BLaER1 treated with 17β-estradiol and CSF1 and Interleukin-3, amounts not matched to agents 10 nM and 100 nM (cell line): ENCODE measurements at regions not wholly inside any gene's neighbourhood (a gene's known extent, or its start where the extent isn't known, plus 50 kb on each side); places are given as distances from the start of the nearest gene placed in this dataset.
"Not testable (repeated sequence)": the region's sequence is repeated elsewhere in the genome, so short reads cannot be mapped to it uniquely, and the experiment has no call there.

ENCODE experiments used
- H3K27ac ChIP-seq, 11 experiments: shearing (Covaris generic); formaldehyde crosslinking; 2 replicates each; pipeline ENCODE4 v1.8.1; 2022
- H3K27me3 ChIP-seq, 11 experiments: shearing (Covaris generic); formaldehyde crosslinking; 2 replicates each; pipeline ENCODE4 v1.8.1; 2022
- H3K36me3 ChIP-seq, 11 experiments: shearing (Covaris generic); formaldehyde crosslinking; 2 replicates each; pipeline ENCODE4 v1.8.1; 2022
- H3K4me1 ChIP-seq, 10 experiments: shearing (Covaris generic); formaldehyde crosslinking; 2 replicates each; pipeline ENCODE4 v1.8.1; 2022
- H3K4me2 ChIP-seq, 11 experiments: shearing (Covaris generic); formaldehyde crosslinking; 2 replicates each; pipeline ENCODE4 v1.8.1; 2022
- H3K4me3 ChIP-seq, 10 experiments: shearing (Covaris generic); formaldehyde crosslinking; 2 replicates each; pipeline ENCODE4 v1.8.1; 2022
- H3K9ac ChIP-seq, 11 experiments: shearing (Covaris generic); formaldehyde crosslinking; 2 replicates each; pipeline ENCODE4 v1.8.1; 2022
- H3K9me3 ChIP-seq, 11 experiments: shearing (Covaris generic); formaldehyde crosslinking; replicated peaks in 1 of 11; 2 replicates each; pipeline ENCODE4 v1.8.1; 2022
- H4K20me1 ChIP-seq, 11 experiments: shearing (Covaris generic); formaldehyde crosslinking; 2 replicates each; pipeline ENCODE4 v1.8.1; 2022
- Cebpa-rat ChIP-seq, 11 experiments: shearing (Covaris generic); IDR thresholded peaks; 2 replicates each; pipeline ENCODE4 v1.8.1; 2022

- H3K4me1 ChIP-seq: peaks cover 15 to 31% (median 25%) of the 10 kb centered on the region in 10 experiments
- no peak overlapping the region for H3K9ac ChIP-seq
- H3K9me3 ChIP-seq: peaks cover 0 to 21% (median 8%) of the 10 kb centered on the region in 11 experiments; a peak in 10 of 22 replicates
- peaks cover 4 to 16% (median 14%) of the 10 kb centered on the region in 11 experiments; a peak in 17 of 22 replicates for H3K27me3 ChIP-seq
- H3K4me2 ChIP-seq: peak overlapping the region in 2 of 11 experiments; percentile 19 to 38; a peak in 2 of 22 replicates
- TF ChIP-seq Cebpa-rat (IDR thresholded peaks at IDR 0.05): no peak
- no peak overlapping the region for H3K27ac ChIP-seq
- no peak overlapping the region for H3K4me3 ChIP-seq
- H3K36me3 ChIP-seq: no peaks in the 10 kb centered on the region
- no peaks in the 10 kb centered on the region for H4K20me1 ChIP-seq
Observed at GRCh38 chr2:106272216-106272807, 78.2 kb upstream of the UXS1 start.

GRCh38 chr2:106270471-106270891 is 76.4 kb upstream of the UXS1 start:
- H3K4me3 ChIP-seq: peak overlapping the region in 3 of 10 experiments; percentile 32 to 54 (median 34); a peak in 4 of 20 replicates

GRCh38 chr2:106269591-106270291 is 75.6 kb upstream of the UXS1 start:
- TF ChIP-seq Cebpa-rat (IDR thresholded peaks at IDR 0.05): no peak
- Histone ChIP-seq H3K9ac (peak overlapping the region in 4 of 11 experiments; percentile 5 to 51 (median 28); a peak in 5 of 22 replicates), H3K27ac (peak overlapping the region in 3 of 11 experiments; percentile 4 to 44 (median 43); a peak in 4 of 22 replicates), H3K36me3 (no peaks in the 10 kb centered on the region), H3K4me1 (peaks cover 15 to 31% (median 25%) of the 10 kb centered on the region in 10 experiments), H3K4me3 (peak overlapping the region; percentile 28 to 61 (median 40); a peak in 16 of 20 replicates), H3K9me3 (peaks cover 0 to 21% (median 4%) of the 10 kb centered on the region in 11 experiments; a peak in 8 of 22 replicates), H3K27me3 (peaks cover 4 to 16% (median 14%) of the 10 kb centered on the region in 11 experiments; a peak in 17 of 22 replicates), H4K20me1 (no peaks in the 10 kb centered on the region), H3K4me2 (peak overlapping the region; percentile 61 to 91 (median 80))

More at GRCh38 chr2:106270471-106270891, 76.4 kb upstream of the UXS1 start:
- H3K9me3 ChIP-seq: peaks cover 0 to 21% (median 5%) of the 10 kb centered on the region in 11 experiments; a peak in 11 of 22 replicates
- no peaks in the 10 kb centered on the region for H4K20me1 ChIP-seq
- H3K4me2 ChIP-seq: peak overlapping the region in 9 of 11 experiments; percentile 74 to 91 (median 80); a peak in 16 of 22 replicates
- peaks cover 15 to 31% (median 25%) of the 10 kb centered on the region in 10 experiments for H3K4me1 ChIP-seq
- H3K36me3 ChIP-seq: no peaks in the 10 kb centered on the region
- peaks cover 4 to 16% (median 14%) of the 10 kb centered on the region in 11 experiments; a peak in 17 of 22 replicates for H3K27me3 ChIP-seq
- H3K9ac ChIP-seq: no peak overlapping the region
- H3K27ac ChIP-seq: no peak overlapping the region
- TF ChIP-seq Cebpa-rat (IDR thresholded peaks at IDR 0.05): no peak

GRCh38 chr2:106267997-106268396 is 73.9 kb upstream of the UXS1 start:
- no peak for TF ChIP-seq Cebpa-rat (IDR thresholded peaks at IDR 0.05)
- Histone ChIP-seq H3K9ac (no peak overlapping the region), H3K4me1 (peaks cover 15 to 31% (median 25%) of the 10 kb centered on the region in 10 experiments)

GRCh38 chr2:106261871-106262321 is 67.8 kb upstream of the UXS1 start:
- Histone ChIP-seq H3K36me3 (no peaks in the 10 kb centered on the region), H4K20me1 (no peaks in the 10 kb centered on the region), H3K9me3 (peaks cover 0 to 4% (median 0%) of the 10 kb centered on the region in 11 experiments; a peak in 1 of 22 replicates), H3K9ac (no peak overlapping the region), H3K27me3 (no peaks in the 10 kb centered on the region), H3K4me2 (no peak overlapping the region), H3K4me1 (no peaks in the 10 kb centered on the region), H3K4me3 (no peak overlapping the region), H3K27ac (no peak overlapping the region)
- no peak for TF ChIP-seq Cebpa-rat (IDR thresholded peaks at IDR 0.05)

More at GRCh38 chr2:106267997-106268396, 73.9 kb upstream of the UXS1 start:
- no peaks in the 10 kb centered on the region for H3K36me3 ChIP-seq
- H3K9me3 ChIP-seq: peaks cover 0 to 15% (median 4%) of the 10 kb centered on the region in 11 experiments; a peak in 8 of 22 replicates
- H3K4me2 ChIP-seq: peak overlapping the region in 10 of 11 experiments; percentile 6 to 44 (median 34); a peak in 13 of 22 replicates
- no peaks in the 10 kb centered on the region for H4K20me1 ChIP-seq
- H3K27me3 ChIP-seq: peaks cover 4 to 16% (median 14%) of the 10 kb centered on the region in 11 experiments; a peak in 17 of 22 replicates
- H3K4me3 ChIP-seq: no peak overlapping the region
- H3K27ac ChIP-seq: no peak overlapping the region

GRCh38 chr2:106258859-106259258 is 64.8 kb upstream of the UXS1 start:
- H3K9me3 ChIP-seq, H3K9ac ChIP-seq, H3K4me1 ChIP-seq, H3K4me2 ChIP-seq, H3K27me3 ChIP-seq, H3K27ac ChIP-seq, H4K20me1 ChIP-seq, H3K36me3 ChIP-seq, H3K4me3 ChIP-seq: not testable (repeated sequence)

GRCh38 chr2:106257830-106258229 is 63.7 kb upstream of the UXS1 start:
- Histone ChIP-seq H3K36me3 (no peaks in the 10 kb centered on the region), H3K4me1 (no peaks in the 10 kb centered on the region), H3K9me3 (0 out of 22 replicates have a peak, but pooled peaks cover 0 to 5% (median 0%) of the 10 kb centered on the region in 11 experiments), H4K20me1 (no peaks in the 10 kb centered on the region), H3K27ac (no peak overlapping the region), H3K4me2 (no peak overlapping the region), H3K4me3 (no peak overlapping the region), H3K27me3 (no peaks in the 10 kb centered on the region), H3K9ac (no peak overlapping the region)
- no peak for TF ChIP-seq Cebpa-rat (IDR thresholded peaks at IDR 0.05)

GRCh38 chr2:106257135-106257534 is 63.0 kb upstream of the UXS1 start:
- no peak for TF ChIP-seq Cebpa-rat (IDR thresholded peaks at IDR 0.05)
- H3K4me2 ChIP-seq: no peak overlapping the region
- no peak overlapping the region for H3K9ac ChIP-seq
- no peaks in the 10 kb centered on the region for H3K27me3 ChIP-seq
- H4K20me1 ChIP-seq: no peaks in the 10 kb centered on the region
- no peaks in the 10 kb centered on the region for H3K4me1 ChIP-seq
- H3K36me3 ChIP-seq: no peaks in the 10 kb centered on the region
- no peak overlapping the region for H3K4me3 ChIP-seq
- 0 out of 22 replicates have a peak, but pooled peaks cover 0 to 5% (median 0%) of the 10 kb centered on the region in 11 experiments for H3K9me3 ChIP-seq
- H3K27ac ChIP-seq: no peak overlapping the region

- H4K20me1 ChIP-seq, H3K36me3 ChIP-seq, H3K27me3 ChIP-seq, H3K27ac ChIP-seq, H3K4me2 ChIP-seq, H3K9ac ChIP-seq, H3K9me3 ChIP-seq, H3K4me3 ChIP-seq, H3K4me1 ChIP-seq: not testable (repeated sequence)
Observed at GRCh38 chr2:106249157-106249828, 55.2 kb upstream of the UXS1 start.

- H3K9ac ChIP-seq, H3K36me3 ChIP-seq: not testable (repeated sequence)
Observed at GRCh38 chr2:106248548-106249151, 54.5 kb upstream of the UXS1 start.

More at GRCh38 chr2:106248548-106249151, 54.5 kb upstream of the UXS1 start:
- H3K4me3 ChIP-seq, H3K9me3 ChIP-seq, H4K20me1 ChIP-seq, H3K27me3 ChIP-seq, H3K4me2 ChIP-seq, H3K4me1 ChIP-seq, H3K27ac ChIP-seq: not testable (repeated sequence)
